Progenitor cell of endocrine pancreas (in vitro differentiated cells): ENCODE measurements at regions not wholly inside any gene's neighbourhood (a gene's known extent, or its start where the extent isn't known, plus 50 kb on each side); places are given as distances from the start of the nearest gene placed in this dataset.

Experiments
- DNase-seq: peaks from one replicate; pipeline ENCODE4 v3.0.0; 2021; ENCODE audit warnings: low spot score; ENCODE audit not compliant: unreplicated experiment
- H3K27ac Mint-ChIP-seq: 2 replicates; pipeline ENCODE4 v1.8.0; 2021; ENCODE audit warnings: mild to moderate bottlenecking, moderate library complexity, mixed read lengths
- H3K27me3 Mint-ChIP-seq: 2 replicates; pipeline ENCODE4 v1.8.0; 2021; ENCODE audit warnings: mixed read lengths
- H3K36me3 Mint-ChIP-seq: 2 replicates; pipeline ENCODE4 v1.8.0; 2022; ENCODE audit warnings: mixed read lengths; ENCODE audit not compliant: insufficient read depth
- H3K4me1 Mint-ChIP-seq: 2 replicates; pipeline ENCODE4 v1.8.0; 2021; ENCODE audit warnings: low read depth, mixed read lengths
- H3K4me3 Mint-ChIP-seq: 2 replicates; pipeline ENCODE4 v1.8.0; 2021; ENCODE audit warnings: low read depth, mild to moderate bottlenecking, moderate library complexity, mixed read lengths
- H3K9me3 Mint-ChIP-seq: 2 replicates; pipeline ENCODE4 v1.8.0; 2021; ENCODE audit warnings: low read depth, mixed read lengths
- TF ChIP-seq, protein P1 (sequence below): fragments of 200-600 bp; sonication (generic); IDR thresholded peaks from one replicate; pipeline ENCODE4 v1.5.0; 2021; ENCODE audit warnings: antibody characterized with exemption, mild to moderate bottlenecking; ENCODE audit not compliant: unreplicated experiment

GRCh38 chr4:13268703-13269102 is 215.4 kb downstream of the RAB28 start:
- TF ChIP-seq, protein P1, sequence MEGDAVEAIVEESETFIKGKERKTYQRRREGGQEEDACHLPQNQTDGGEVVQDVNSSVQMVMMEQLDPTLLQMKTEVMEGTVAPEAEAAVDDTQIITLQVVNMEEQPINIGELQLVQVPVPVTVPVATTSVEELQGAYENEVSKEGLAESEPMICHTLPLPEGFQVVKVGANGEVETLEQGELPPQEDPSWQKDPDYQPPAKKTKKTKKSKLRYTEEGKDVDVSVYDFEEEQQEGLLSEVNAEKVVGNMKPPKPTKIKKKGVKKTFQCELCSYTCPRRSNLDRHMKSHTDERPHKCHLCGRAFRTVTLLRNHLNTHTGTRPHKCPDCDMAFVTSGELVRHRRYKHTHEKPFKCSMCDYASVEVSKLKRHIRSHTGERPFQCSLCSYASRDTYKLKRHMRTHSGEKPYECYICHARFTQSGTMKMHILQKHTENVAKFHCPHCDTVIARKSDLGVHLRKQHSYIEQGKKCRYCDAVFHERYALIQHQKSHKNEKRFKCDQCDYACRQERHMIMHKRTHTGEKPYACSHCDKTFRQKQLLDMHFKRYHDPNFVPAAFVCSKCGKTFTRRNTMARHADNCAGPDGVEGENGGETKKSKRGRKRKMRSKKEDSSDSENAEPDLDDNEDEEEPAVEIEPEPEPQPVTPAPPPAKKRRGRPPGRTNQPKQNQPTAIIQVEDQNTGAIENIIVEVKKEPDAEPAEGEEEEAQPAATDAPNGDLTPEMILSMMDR, result no peak
- DNase-seq, result no peak
- Mint-ChIP-seq H3K9me3 (peaks cover 8% of the 10 kb centered on the region), H3K27me3 (no peaks in the 10 kb centered on the region), H3K27ac (no peak overlapping the region), H3K36me3 (peaks cover 6% of the 10 kb centered on the region), H3K4me1 (peaks cover 2% of the 10 kb centered on the region), H3K4me3 (no peak overlapping the region)

DNA sequence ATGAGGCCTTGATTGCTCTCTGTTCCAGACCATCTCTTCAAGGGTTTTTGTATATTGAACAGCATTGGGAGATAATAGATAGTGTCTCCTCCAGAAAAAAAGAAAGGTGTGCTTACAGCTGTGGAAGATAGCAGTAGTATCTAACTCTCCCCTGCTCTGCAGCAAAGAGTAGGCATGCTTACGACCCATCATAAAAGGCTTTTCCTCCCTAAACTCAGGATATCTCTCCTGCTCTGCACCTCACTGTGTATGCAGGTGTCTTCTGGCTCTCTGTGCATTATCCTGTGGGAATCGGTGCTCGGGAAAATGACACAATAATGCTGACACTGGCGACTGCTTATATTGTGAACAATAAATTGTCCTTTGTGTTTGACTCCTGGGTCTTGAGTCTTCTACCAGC is 216.0 kb downstream of the RAB28 start:
- Mint-ChIP-seq H3K9me3 (peaks cover 5% of the 10 kb centered on the region), H3K4me1 (peaks cover 2% of the 10 kb centered on the region), H3K27me3 (no peaks in the 10 kb centered on the region), H3K4me3 (no peak overlapping the region), H3K36me3 (peaks cover 6% of the 10 kb centered on the region), H3K27ac (no peak overlapping the region)
- DNase-seq, result no peak
- TF ChIP-seq, protein P1, result no peak

DNA sequence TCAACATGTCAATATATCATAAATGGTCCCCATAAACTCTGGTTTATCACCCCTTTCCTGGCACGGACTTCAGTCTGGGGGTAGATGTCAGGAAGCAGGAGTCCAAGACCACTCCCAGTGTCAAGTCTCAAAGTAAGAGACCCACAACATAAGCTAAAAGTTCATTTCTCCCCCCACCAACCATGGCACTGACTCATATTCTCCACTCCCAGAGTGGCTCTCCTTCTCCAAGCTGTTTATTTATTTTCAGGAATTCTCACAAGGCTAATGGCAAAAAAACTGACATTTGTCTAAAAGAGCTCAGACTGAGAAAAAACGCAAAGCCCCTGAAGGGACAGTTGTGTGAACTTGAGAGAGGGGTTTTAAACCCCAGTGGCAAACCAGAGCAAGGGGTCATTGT is 217.0 kb downstream of the RAB28 start:
- Mint-ChIP-seq H3K27ac (no peak overlapping the region), H3K36me3 (peaks cover 6% of the 10 kb centered on the region), H3K4me3 (no peak overlapping the region), H3K27me3 (no peaks in the 10 kb centered on the region), H3K9me3 (peaks cover 5% of the 10 kb centered on the region), H3K4me1 (peaks cover 6% of the 10 kb centered on the region)
- TF ChIP-seq, protein P1, result no peak
- DNase-seq, result no peak

DNA sequence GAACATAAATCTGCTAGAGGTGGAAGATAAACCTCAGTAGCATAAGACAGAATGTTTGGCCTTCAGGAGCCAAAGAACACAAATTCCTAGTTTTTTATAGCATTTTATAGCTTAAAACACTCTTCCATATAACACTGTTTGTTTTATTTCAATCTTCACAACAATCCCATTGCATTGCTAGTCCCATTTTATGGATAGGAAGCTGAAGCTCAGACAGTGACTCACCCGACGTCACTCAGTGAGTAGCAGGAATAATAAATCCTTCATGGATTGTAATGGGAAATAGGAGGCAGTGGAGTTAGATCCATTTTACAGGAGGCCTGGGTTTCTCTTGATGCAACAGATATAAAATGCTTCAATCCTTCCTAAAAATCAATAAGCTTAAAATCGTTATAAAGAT is 217.5 kb downstream of the RAB28 start:
- Mint-ChIP-seq H3K36me3 (peaks cover 6% of the 10 kb centered on the region), H3K4me1 (peaks cover 10% of the 10 kb centered on the region), H3K27ac (no peak overlapping the region), H3K27me3 (no peaks in the 10 kb centered on the region), H3K9me3 (peaks cover 5% of the 10 kb centered on the region), H3K4me3 (no peak overlapping the region)
- TF ChIP-seq, protein P1, result no peak
- no peak for DNase-seq

- no peak for DNase-seq
- Mint-ChIP-seq H3K27ac (no peak overlapping the region), H3K4me3 (no peak overlapping the region), H3K4me1 (peaks cover 15% of the 10 kb centered on the region), H3K27me3 (no peaks in the 10 kb centered on the region), H3K9me3 (no peaks in the 10 kb centered on the region), H3K36me3 (peaks cover 3% of the 10 kb centered on the region)
- TF ChIP-seq, protein P1, result no peak
Measured at GRCh38 chr4:13263967-13264525, 220.1 kb downstream of the RAB28 start.
